HG02870 (cell line): ENCODE measurements at regions not wholly inside any gene's neighbourhood (a gene's known extent, or its start where the extent isn't known, plus 50 kb on each side); places are given as distances from the start of the nearest gene placed in this dataset.

Experiments
- ATAC-seq: cut with Tn5 transposase; IDR thresholded peaks from one replicate; pipeline ENCODE4 v1.9.1; 2021; ENCODE audit warnings: mild to moderate bottlenecking, moderate library complexity; ENCODE audit not compliant: unreplicated experiment

DNA sequence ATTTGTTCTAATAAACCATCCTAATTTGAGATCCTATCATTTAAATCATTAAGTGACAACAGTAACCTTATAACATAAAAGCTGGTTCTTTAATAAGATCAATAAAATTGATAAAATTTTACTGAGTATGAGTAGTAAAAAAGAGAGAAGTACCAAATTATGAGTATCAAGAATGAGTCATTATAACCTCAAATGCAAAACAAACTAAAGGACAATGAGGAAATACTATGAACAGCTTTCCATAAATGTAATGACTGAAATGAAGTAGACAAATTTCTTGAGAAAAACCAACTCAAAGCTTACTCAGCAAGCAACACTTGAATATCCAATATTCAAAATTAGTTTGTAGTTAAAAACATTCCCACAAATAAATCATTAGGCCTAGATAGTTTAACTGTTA lies 433.0 kb downstream of the ZEB2 start:
- no peak for ATAC-seq

DNA sequence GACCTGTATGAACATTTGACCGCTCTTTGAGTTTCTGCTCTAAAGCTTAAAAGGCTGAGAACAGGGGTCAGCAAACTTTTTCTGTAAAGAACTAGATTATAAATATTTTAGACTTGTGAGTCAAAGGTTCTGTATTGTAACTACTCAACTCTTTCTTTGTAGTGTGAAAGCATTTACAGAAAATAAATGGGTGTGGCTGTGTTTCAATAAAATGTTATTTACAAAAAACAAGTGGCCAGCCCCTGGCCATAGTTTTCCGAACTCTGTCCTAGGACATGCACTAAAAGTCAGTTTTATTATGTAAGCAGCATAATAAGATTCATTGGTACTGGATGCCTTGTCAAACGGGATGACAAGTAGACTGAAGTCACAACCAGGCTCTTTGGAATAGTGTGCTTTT lies 434.9 kb downstream of the ZEB2 start:
- no peak for ATAC-seq

DNA sequence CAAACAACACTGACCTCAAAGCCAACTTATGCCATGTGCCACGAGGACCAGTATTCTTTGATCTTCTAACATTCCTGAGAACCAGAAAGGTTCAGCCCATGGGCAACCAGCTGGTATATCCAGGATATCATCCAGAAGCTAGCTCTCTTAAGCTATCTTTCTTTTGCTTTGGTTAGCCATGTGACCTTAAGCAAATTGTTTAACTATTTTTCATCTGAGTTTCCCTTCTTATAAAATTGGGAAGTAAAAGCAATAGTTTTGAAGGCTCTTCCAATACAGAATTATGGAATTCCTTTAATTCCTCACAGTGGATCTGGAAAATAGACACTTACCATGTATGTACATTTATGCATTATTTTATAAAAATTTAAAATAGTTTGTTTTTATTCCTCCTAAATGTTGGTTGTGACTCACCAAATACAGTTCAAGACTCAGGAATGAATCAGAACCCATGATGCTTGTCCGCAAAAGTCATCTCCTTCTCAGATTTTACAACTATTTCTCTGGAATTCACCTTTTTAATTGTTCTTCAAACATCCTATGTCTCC lies 435.7 kb downstream of the ZEB2 start:
- ATAC-seq: no peak

DNA sequence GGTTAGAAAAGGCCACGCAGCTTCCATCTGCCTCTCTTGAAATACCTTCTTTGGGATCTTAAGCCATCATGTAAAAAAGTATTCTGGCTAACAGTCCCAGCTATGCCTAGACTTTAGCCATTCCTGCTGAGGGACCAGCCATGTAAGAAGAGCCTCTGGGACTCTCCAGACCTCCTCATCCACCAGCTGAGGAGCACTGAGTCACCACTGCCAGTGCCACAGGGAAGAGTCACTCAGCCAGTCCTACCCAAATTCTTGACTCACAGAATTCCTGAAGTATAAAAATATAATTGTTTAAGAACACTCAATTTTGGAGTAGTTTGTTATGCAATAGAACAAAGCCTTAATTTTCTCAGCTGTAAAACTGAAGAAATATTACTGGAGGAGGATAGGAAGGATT lies 436.7 kb downstream of the ZEB2 start:
- ATAC-seq: no peak

DNA sequence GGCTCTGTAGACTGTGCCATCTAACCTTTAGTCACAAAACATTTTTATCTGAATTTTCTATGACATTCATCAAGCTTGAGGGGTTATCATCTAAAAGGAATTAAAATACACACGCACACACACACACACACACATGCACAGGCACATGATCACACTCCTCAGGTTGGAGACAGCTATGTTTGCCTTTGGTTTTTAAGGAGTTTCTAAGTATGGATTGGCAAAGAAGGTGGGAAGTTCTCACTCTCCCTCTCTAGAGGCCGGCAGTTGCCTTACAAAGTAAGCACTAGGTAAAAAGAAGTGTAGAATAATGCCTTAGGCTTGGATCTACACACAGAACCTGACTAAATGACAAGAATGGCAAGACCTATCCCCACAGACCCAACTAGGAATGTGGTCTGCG lies 437.1 kb downstream of the ZEB2 start:
- ATAC-seq: no peak

DNA sequence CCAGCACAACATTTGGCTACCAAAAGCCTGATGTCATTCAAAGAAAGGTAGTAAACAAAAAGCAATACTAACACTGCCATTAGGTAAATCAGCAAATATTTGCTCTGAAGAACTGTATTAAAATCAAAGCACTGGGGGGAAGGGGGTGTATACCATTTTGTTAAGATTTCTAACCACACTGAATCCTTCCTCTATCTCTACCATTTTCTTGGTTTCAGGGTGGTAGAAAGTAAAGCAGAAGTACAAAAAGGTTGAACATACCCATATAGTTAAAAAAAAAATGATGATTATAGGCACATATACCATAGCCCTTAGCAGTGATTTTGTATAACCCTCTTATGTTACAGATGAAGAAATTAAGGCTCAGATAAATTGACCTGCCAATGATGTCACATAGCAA lies 437.6 kb downstream of the ZEB2 start:
- ATAC-seq: peak; percentile 48

DNA sequence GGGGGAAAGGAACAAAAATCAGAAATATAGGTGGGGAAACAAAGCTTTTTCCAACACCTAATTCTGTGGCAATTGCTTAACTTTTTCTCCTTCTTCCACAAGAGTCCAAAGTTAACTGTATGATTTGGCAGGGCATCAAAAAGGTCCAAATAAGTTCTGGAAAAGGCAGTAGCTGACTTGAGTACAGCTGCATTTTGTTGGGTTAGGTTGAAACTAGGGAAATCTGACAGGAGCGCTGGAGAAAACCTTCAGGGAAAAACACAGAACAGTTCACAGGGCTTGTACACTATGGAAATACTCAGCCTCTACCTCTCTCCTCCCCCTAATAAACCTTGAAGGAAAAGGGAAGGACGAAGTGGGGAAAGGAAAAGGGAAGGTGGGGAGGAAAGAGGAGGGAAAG lies 438.6 kb downstream of the ZEB2 start:
- ATAC-seq: no peak

DNA sequence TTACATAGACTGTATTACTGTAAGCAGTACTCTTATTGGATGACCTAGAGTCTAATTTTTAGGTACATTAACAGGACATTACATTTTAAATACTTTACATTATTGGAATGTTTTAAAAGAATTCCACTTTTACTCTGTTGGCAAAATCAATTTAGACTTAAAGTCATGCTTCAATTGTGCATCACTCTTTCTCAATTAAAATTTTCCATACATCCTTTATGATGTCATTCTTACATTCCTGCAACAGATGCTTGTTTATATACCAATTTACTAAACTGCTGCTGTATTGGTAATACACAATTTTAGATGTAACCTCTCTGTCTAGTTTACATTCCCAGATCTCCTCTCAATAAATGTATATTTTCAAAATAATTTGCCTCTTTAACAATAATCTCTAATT lies 440.1 kb downstream of the ZEB2 start:
- no peak for ATAC-seq

DNA sequence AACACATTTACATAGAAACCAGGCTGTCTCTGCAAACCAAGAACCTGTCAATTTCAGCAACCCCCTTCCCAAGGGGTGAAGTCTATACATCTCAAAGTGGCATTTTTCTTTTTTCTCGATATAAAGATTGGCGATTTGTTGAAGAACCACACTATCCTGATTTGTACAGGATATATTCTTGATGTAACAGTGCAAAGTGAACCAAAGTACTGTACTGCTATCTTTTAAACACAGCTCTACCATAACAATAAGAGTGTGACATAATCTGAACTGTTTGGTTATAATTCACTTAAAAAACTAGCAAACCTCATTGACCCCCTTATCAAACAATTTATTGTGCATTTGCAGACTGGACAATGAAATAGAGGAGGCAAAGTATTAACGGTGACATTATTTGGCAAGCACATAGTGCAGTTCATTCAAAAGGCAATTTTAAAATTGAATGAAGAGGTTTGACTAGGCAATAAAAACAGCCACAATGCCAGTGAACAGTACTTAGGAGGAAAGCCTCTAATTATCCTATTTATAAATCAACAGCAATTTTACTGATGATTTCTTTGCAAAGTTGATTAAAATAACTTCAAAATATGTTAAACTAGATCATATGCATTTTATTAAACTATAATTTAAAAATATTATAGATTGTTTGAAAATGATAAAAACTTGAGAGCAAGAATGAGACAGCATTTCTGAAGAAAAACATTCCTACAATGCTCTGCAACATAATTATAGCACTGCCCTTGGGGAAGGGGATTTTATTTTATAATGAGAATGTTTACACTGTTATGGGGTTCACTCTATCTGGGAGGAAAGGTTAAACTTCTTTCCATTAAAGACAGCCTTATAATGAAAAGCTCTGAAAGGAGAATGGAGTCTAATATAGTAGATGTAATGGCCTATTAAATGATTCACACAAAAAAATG lies 440.9 kb downstream of the ZEB2 start:
- no peak for ATAC-seq

DNA sequence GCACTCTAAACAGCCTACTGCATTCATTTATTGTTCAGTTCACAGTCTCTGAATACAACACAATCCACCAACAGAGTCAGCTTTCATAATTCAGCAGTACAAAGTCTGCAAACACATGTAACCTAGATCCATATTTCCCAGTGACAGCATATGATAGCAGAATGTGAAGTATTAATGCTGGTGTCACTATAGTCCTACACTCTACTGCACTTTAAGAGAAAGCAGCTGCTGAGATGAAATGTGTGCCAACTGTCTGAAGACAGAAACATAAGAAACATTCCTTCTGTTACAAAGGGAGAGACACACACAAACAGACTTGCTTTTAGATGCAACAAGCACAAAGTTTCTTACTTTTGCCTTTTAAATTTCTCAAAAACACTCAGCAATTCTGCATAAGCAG lies 441.8 kb downstream of the ZEB2 start:
- ATAC-seq: no peak

DNA sequence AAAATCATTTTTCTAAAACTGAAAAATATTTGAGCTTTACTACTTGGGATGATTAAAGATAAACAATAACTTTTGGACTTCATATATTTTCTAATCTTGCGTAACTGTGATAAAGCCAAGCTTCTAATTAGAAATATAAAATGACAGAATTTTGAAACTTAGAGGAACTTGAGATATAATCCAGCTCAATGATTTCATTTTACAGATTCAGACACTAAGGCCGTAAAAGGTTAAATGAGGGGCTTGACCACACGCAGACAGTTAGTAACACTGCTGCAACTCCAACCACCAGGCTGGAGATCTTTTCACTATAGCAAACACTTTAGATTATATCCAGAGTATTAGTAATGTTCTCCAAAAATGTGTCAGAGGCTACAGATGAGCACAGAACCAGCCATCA lies 445.5 kb downstream of the ZEB2 start:
- ATAC-seq: no peak

DNA sequence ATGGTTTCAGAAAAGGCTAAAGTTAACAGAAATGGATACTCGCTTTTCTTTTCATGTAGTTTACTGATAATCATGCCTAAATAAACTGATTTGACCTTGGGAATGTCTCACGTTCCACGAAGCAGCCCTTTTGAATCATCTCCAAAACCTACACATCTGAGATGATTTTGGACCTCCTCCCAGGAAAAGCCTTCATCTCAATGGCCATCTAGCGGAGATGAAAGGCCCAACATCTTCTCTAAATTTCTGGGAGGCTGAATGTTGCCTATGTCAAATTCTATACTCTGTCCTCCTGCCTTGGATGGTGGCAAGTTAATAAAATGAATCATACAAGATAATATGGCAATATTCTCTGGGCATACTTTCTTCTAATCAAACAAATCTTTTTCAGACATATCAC lies 448.5 kb downstream of the ZEB2 start:
- no peak for ATAC-seq

DNA sequence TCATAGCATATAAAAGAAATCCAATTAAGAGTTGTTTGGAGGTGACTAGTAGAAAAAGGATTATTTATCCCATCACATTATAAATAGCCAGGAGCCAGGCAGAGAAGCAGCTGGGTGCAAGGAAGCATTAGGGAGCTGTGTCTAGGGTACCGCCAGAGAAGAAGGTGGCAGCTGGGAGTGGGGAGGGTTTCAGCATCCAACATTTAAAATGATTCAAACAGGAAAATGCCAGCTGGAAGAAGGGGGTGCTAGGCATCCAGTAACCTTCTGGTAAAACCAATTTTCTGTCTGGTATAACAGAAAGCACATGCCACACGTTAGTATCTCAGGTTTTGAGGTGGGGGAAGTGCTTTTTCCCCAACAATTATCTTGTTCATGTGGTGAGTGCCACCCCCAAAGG lies 452.4 kb downstream of the ZEB2 start:
- ATAC-seq: no peak

DNA sequence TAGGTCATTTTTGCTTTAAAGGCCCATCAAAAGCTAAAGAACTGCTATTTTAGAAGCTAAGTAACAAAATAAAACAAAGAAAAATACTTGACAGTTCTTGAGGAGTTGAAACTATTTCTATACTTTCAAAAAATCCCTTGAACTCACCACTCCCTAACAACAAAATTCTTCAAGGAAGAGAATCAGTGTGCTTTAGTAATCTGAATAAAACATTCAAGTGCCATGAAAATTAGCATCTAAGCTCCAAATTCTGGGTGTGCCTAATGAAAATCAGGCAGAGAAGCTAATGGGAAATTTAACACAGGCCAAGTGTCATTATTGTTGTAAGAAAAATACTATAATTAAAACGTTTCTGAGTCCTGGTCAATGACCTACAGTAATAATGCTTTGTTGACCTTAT lies 456.3 kb downstream of the ZEB2 start:
- ATAC-seq: no peak

DNA sequence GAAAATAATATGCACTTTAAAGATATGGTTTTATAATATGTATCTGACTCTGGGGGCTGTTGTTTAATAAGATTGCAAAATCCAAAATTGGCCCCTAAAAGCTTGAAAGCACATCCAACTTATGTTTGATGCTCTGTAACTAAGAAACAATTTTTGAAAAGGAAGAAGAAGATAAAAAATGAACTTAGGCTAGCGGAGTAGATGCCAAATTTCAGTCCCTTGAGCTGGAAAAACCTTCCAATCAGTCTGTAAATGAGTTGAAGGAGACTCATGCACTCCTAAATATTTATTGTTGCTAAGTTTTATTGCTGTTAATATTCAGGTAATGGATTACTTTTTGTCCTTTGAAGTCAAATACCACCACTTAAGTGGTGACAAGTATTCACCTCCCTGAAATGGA lies 465.0 kb downstream of the ZEB2 start:
- ATAC-seq: no peak

DNA sequence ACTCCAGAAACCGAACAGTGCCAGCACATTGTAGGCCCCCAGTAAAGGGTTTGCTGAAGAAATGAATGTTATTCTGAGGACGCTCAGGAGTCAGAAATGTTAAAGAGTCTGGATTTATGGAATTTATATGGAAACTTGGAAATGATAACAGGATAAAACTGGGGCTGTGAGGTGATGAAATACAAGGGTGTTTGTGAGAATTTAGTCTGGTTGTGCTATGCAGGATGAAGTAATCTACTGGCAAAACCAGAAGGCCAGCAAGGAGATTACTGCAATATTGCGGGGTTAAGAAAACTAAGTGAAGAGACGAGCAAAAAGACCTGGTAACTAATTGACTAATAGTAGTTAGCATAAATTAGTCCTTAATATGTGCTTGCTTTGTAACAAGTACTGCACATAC lies 467.8 kb downstream of the ZEB2 start:
- no peak for ATAC-seq

DNA sequence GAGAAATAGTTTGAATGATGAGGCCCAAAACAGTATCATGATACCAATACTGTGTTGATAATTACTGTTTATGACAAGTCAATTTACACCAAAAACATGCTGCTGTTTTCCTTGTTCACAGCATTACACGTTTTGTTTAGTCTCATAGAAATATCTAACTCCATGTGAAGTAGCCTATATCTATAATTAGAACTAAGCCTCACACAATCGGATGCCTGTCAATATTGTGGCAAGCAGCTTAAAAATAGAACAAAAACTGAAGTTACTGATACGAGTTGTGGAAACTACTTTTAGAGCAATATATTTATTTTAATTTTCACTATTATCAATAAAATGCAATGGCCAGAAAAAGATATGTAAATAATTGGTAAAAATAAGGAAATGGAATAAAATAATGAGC lies 470.8 kb downstream of the ZEB2 start:
- no peak for ATAC-seq

DNA sequence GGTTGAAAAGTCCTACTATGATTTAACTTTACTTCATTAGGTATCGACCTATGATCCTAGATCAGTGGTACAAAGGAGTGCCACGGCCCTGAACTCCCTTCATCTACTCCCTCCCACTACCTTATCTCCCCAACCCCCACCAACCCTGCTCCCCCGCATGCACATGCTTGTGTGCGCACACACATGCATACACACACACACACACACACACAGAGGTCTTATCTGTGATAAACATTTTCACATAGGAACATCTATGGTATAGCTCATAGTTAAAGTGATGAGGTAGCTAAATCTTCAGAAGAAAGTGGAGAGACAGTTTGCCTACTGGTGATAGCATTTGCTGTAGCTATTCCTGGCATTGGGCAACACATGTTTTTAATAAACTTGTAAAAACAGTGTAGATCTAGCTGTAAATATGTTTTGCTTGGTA lies 471.3 kb downstream of the ZEB2 start:
- no peak for ATAC-seq

DNA sequence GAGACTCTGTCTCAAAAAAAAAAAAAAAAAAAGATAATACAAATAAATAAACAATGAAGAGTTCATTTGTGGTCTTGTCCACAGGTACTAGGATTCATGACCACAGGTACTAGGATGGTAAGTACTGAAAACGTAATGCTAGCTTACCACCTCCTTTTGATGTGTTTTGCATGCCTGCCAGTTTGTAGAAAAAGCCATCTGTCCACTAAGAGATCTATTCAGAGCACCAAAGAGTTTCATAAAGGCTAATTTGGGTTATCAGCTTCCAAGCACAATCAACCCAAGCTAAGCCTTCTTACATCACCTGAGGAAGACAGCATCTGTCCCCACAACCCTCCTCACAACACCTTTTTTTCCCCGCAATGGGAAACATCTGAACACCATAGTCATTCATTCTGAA lies 477.2 kb downstream of the ZEB2 start:
- ATAC-seq: no peak

DNA sequence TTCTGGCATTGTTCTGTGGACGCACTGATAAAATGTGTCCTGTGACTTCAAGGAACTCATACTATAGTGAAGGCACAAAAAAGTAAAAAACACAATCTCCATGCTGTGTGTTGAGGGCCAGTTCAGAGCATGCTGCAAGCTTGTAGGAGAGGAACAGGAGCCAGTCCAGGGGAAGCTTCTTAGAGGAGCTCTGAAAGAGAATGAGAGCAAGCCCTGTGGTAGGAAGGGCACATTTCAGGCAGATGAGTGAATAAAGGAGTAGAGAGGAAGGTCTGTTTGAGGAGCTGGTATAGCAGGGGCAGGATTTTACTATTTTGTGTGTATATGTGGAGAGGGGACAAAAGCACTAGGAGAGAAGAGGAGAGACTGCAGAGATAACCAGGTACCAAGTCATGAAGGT lies 478.3 kb downstream of the ZEB2 start:
- ATAC-seq: no peak

DNA sequence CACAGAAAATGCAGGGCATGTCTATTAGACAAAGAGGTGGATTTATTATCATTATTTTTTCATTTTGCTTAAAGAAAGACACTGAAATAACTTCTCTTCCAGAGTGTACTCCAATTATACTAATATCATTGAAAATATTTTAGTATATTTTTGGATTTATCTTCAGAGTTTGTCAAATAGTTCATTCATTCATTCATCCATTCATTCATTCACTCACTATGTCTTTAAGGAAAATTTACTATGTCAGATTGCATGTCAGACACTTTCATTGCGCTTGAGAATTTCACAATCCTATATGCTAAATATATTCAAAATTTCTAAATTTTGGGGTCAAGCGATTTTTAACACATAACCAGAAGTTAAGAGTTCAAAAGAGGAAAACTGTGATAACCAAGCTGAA lies 479.1 kb downstream of the ZEB2 start:
- ATAC-seq: no peak

DNA sequence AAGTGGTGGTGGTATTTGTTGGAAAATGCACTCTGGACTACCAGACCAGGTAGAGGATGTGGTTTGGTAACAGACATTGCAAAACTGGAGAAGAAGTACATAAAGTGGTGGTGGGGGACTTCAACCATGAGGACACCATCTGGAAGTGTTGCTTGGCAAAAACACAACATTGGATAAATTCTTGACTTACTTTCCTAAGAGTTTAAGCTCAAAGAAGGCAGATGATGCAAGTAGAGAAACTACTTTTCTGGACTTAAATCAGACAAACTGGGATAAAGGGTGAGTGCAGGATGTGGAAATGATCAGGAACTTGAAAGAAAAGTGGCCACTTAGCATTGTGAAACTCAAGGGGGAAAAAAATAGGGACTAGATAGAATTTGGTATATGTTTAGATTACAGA lies 487.4 kb downstream of the ZEB2 start:
- no peak for ATAC-seq

DNA sequence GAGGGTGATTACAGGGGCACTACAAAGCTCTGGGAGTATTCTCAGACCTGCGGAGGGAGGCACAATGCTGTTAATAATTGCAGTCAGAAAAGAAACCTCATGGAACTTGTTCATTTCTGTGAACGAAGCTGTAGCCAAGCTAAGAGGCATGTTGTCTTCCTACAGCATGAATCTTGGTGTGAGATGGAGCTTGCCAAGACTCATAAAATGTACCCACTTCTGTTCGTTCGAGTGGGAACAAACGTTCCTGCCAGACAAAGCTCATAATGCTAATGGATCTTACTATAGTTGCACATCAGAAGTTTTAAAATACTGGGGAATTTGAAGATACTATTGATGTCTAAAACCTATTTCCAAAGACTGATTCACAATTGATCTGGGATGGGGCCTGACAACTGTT lies 489.1 kb downstream of the ZEB2 start:
- ATAC-seq: no peak
